ENCODE measurements at regions not wholly inside any gene's neighbourhood (a gene's known extent, or its start where the extent isn't known, plus 50 kb on each side); places are given as distances from the start of the nearest gene placed in this dataset.

GRCh38 chrX:865422-865821 lies 234.8 kb downstream of the SHOX start:
- no peaks in the 10 kb centered on the region for H3K36me3 ChIP-seq (ENCODE audit: control insufficient read depth, insufficient read depth, low read length)
- no peak for TF ChIP-seq CTCF (IDR thresholded peaks at IDR 0.05; ENCODE audit: insufficient read depth, low read length, poor library complexity, severe bottlenecking)
- no peak overlapping the region for H3K4me3 ChIP-seq (ENCODE audit: low read depth, low read length)
- DNase-seq (ENCODE audit: low read depth), result no peak
- no peaks in the 10 kb centered on the region for H3K27me3 ChIP-seq (ENCODE audit: control insufficient read depth, insufficient read depth, low read length)

- H3K27me3 ChIP-seq (ENCODE audit: control insufficient read depth, insufficient read depth, low read length), result no peaks in the 10 kb centered on the region
- no peak for DNase-seq (ENCODE audit: low read depth)
- H3K36me3 ChIP-seq (ENCODE audit: control insufficient read depth, insufficient read depth, low read length), result no peaks in the 10 kb centered on the region
- no peak for TF ChIP-seq CTCF (IDR thresholded peaks at IDR 0.05; ENCODE audit: insufficient read depth, low read length, poor library complexity, severe bottlenecking)
- H3K4me3 ChIP-seq (ENCODE audit: low read depth, low read length), result no peak overlapping the region
Measured at GRCh38 chrX:861921-862320, 231.3 kb downstream of the SHOX start.

GRCh38 chrX:861340-861890 lies 230.8 kb downstream of the SHOX start:
- no peak for DNase-seq (ENCODE audit: low read depth)
- Histone ChIP-seq H3K4me3 (ENCODE audit: low read depth, low read length) (no peak overlapping the region), H3K27me3 (ENCODE audit: control insufficient read depth, insufficient read depth, low read length) (no peaks in the 10 kb centered on the region), H3K36me3 (ENCODE audit: control insufficient read depth, insufficient read depth, low read length) (no peaks in the 10 kb centered on the region)
- no peak for TF ChIP-seq CTCF (IDR thresholded peaks at IDR 0.05; ENCODE audit: insufficient read depth, low read length, poor library complexity, severe bottlenecking)

GRCh38 chrX:859329-859728 lies 228.7 kb downstream of the SHOX start:
- H3K36me3 ChIP-seq (ENCODE audit: control insufficient read depth, insufficient read depth, low read length), result no peaks in the 10 kb centered on the region
- TF ChIP-seq CTCF (IDR thresholded peaks at IDR 0.05; ENCODE audit: insufficient read depth, low read length, poor library complexity, severe bottlenecking), result no peak

GRCh38 chrX:858542-859078 lies 228.0 kb downstream of the SHOX start:
- no peaks in the 10 kb centered on the region for H3K36me3 ChIP-seq (ENCODE audit: control insufficient read depth, insufficient read depth, low read length)
- no peaks in the 10 kb centered on the region for H3K27me3 ChIP-seq (ENCODE audit: control insufficient read depth, insufficient read depth, low read length)
- no peak overlapping the region for H3K4me3 ChIP-seq (ENCODE audit: low read depth, low read length)
- no peak for DNase-seq (ENCODE audit: low read depth)
- TF ChIP-seq CTCF (IDR thresholded peaks at IDR 0.05; ENCODE audit: insufficient read depth, low read length, poor library complexity, severe bottlenecking), result no peak

More at GRCh38 chrX:859329-859728, 228.7 kb downstream of the SHOX start:
- DNase-seq (ENCODE audit: low read depth), result no peak
- H3K4me3 ChIP-seq (ENCODE audit: low read depth, low read length), result no peak overlapping the region
- no peaks in the 10 kb centered on the region for H3K27me3 ChIP-seq (ENCODE audit: control insufficient read depth, insufficient read depth, low read length)

- H3K36me3 ChIP-seq (ENCODE audit: control insufficient read depth, insufficient read depth, low read length), result no peaks in the 10 kb centered on the region
- no peak for TF ChIP-seq CTCF (IDR thresholded peaks at IDR 0.05; ENCODE audit: insufficient read depth, low read length, poor library complexity, severe bottlenecking)
- H3K27me3 ChIP-seq (ENCODE audit: control insufficient read depth, insufficient read depth, low read length), result no peaks in the 10 kb centered on the region
- H3K4me3 ChIP-seq (ENCODE audit: low read depth, low read length), result no peak overlapping the region
- DNase-seq (ENCODE audit: low read depth), result no peak
Measured at GRCh38 chrX:857376-857775, 226.8 kb downstream of the SHOX start.
